Liver (tissue), 3 donors: ENCODE measurements at regions not wholly inside any gene's neighbourhood (a gene's known extent, or its start where the extent isn't known, plus 50 kb on each side); places are given as distances from the start of the nearest gene placed in this dataset.

Source experiments
- HNF4A ChIP-seq, 2 donors: conservative IDR thresholded peaks; 2 replicates each; pipeline ENCODE4 v1.6.1; 2016; ENCODE audit warnings: antibody characterized with exemption in 2 of 2, mild to moderate bottlenecking in 2 of 2
- RAD21 ChIP-seq, 2 donors: IDR thresholded peaks; 2 replicates each; pipeline ENCODE4 v1.6.1; 2016; ENCODE audit warnings: antibody characterized with exemption in 2 of 2, mild to moderate bottlenecking in 2 of 2
- YY1 ChIP-seq: IDR thresholded peaks from 2 replicates; pipeline ENCODE4 v1.6.1; 2016; ENCODE audit warnings: antibody characterized with exemption, mild to moderate bottlenecking
- TF ChIP-seq, protein P1 (sequence below): fragments of 150-350 bp; IDR thresholded peaks from 2 replicates; pipeline ENCODE4 v1.5.1; 2017; ENCODE audit warnings: improper control_type of control experiment, low read depth, low read length; ENCODE audit not compliant: missing input control
- donor health status: healthy.
- donor health status: healthy.

DNA sequence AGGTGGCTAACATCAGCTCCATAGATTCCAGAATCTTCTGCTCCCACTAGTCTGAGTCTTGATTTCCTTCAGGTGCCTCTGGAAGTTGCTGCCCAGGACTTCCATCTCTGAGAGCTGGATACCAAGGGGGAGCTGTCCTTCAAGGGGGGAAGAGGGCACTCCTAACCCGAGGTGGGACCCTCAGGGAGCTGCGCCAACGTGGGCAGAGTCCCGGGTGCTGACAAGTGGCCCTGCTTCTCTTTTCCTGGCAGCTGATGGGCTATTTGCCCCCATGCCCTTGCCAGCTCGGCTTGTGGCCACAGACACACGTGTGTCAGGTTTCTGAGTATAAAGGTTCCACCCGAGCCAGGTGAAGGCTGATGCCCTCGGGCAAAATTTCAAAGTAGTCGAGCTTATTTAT, 272.5 kb downstream of the TTC8 start:
- TF ChIP-seq, protein P1, sequence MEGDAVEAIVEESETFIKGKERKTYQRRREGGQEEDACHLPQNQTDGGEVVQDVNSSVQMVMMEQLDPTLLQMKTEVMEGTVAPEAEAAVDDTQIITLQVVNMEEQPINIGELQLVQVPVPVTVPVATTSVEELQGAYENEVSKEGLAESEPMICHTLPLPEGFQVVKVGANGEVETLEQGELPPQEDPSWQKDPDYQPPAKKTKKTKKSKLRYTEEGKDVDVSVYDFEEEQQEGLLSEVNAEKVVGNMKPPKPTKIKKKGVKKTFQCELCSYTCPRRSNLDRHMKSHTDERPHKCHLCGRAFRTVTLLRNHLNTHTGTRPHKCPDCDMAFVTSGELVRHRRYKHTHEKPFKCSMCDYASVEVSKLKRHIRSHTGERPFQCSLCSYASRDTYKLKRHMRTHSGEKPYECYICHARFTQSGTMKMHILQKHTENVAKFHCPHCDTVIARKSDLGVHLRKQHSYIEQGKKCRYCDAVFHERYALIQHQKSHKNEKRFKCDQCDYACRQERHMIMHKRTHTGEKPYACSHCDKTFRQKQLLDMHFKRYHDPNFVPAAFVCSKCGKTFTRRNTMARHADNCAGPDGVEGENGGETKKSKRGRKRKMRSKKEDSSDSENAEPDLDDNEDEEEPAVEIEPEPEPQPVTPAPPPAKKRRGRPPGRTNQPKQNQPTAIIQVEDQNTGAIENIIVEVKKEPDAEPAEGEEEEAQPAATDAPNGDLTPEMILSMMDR: no peak
- no peak for TF ChIP-seq HNF4A (conservative IDR thresholded peaks at IDR 0.05)
- no peak for TF ChIP-seq RAD21 (IDR thresholded peaks at IDR 0.05)
- no peak for TF ChIP-seq YY1
